Progenitor cell of endocrine pancreas (in vitro differentiated cells): ENCODE measurements at regions not wholly inside any gene's neighbourhood (a gene's known extent, or its start where the extent isn't known, plus 50 kb on each side); places are given as distances from the start of the nearest gene placed in this dataset.

Experiments used
- DNase-seq: peaks from one replicate; pipeline ENCODE4 v3.0.0; 2021; ENCODE audit warnings: low spot score; ENCODE audit not compliant: unreplicated experiment
- H3K27ac Mint-ChIP-seq: 2 replicates; pipeline ENCODE4 v1.8.0; 2021; ENCODE audit warnings: mild to moderate bottlenecking, moderate library complexity, mixed read lengths
- H3K27me3 Mint-ChIP-seq: 2 replicates; pipeline ENCODE4 v1.8.0; 2021; ENCODE audit warnings: mixed read lengths
- H3K36me3 Mint-ChIP-seq: 2 replicates; pipeline ENCODE4 v1.8.0; 2022; ENCODE audit warnings: mixed read lengths; ENCODE audit not compliant: insufficient read depth
- H3K4me1 Mint-ChIP-seq: 2 replicates; pipeline ENCODE4 v1.8.0; 2021; ENCODE audit warnings: low read depth, mixed read lengths
- H3K4me3 Mint-ChIP-seq: 2 replicates; pipeline ENCODE4 v1.8.0; 2021; ENCODE audit warnings: low read depth, mild to moderate bottlenecking, moderate library complexity, mixed read lengths
- H3K9me3 Mint-ChIP-seq: 2 replicates; pipeline ENCODE4 v1.8.0; 2021; ENCODE audit warnings: low read depth, mixed read lengths
- CTCF ChIP-seq: fragments of 200-600 bp; sonication (generic); IDR thresholded peaks from one replicate; pipeline ENCODE4 v1.5.0; 2021; ENCODE audit warnings: antibody characterized with exemption, mild to moderate bottlenecking; ENCODE audit not compliant: unreplicated experiment

GRCh38 chr11:29879560-29879959 lies 137.3 kb downstream of the KCNA4 start:
- TF ChIP-seq CTCF: no peak
- Mint-ChIP-seq H3K27me3 (no peaks in the 10 kb centered on the region), H3K4me1 (no peaks in the 10 kb centered on the region), H3K27ac (no peak overlapping the region), H3K9me3 (peaks cover 3% of the 10 kb centered on the region), H3K36me3 (no peaks in the 10 kb centered on the region), H3K4me3 (no peak overlapping the region)
- no peak for DNase-seq

GRCh38 chr11:29876192-29876591 lies 140.6 kb downstream of the KCNA4 start:
- DNase-seq: no peak
- Mint-ChIP-seq H3K27ac (no peak overlapping the region), H3K9me3 (peaks cover 3% of the 10 kb centered on the region), H3K4me1 (no peaks in the 10 kb centered on the region), H3K4me3 (no peak overlapping the region), H3K27me3 (no peaks in the 10 kb centered on the region), H3K36me3 (no peaks in the 10 kb centered on the region)
- TF ChIP-seq CTCF: no peak

- no peak overlapping the region for H3K27ac Mint-ChIP-seq
- DNase-seq: no peak
- H3K27me3 Mint-ChIP-seq: no peaks in the 10 kb centered on the region
- no peaks in the 10 kb centered on the region for H3K36me3 Mint-ChIP-seq
- no peak overlapping the region for H3K4me3 Mint-ChIP-seq
- H3K4me1 Mint-ChIP-seq: no peaks in the 10 kb centered on the region
- H3K9me3 Mint-ChIP-seq: no peaks in the 10 kb centered on the region
- TF ChIP-seq CTCF: no peak
Observed at GRCh38 chr11:29847219-29847618, 169.6 kb downstream of the KCNA4 start.

- H3K27ac Mint-ChIP-seq: no peak overlapping the region
- DNase-seq: no peak
- no peaks in the 10 kb centered on the region for H3K9me3 Mint-ChIP-seq
- no peaks in the 10 kb centered on the region for H3K36me3 Mint-ChIP-seq
- no peaks in the 10 kb centered on the region for H3K4me1 Mint-ChIP-seq
- no peak overlapping the region for H3K4me3 Mint-ChIP-seq
- TF ChIP-seq CTCF: no peak
- H3K27me3 Mint-ChIP-seq: no peaks in the 10 kb centered on the region
Observed at GRCh38 chr11:29844701-29845379, 172.0 kb downstream of the KCNA4 start.

- Mint-ChIP-seq H3K4me3 (no peak overlapping the region), H3K27me3 (no peaks in the 10 kb centered on the region), H3K36me3 (no peaks in the 10 kb centered on the region), H3K9me3 (no peaks in the 10 kb centered on the region), H3K27ac (no peak overlapping the region), H3K4me1 (no peaks in the 10 kb centered on the region)
- no peak for DNase-seq
- TF ChIP-seq CTCF: no peak
Observed at GRCh38 chr11:29844031-29844430, 172.8 kb downstream of the KCNA4 start.
